ENCODE measurements at regions not wholly inside any gene's neighbourhood (a gene's known extent, or its start where the extent isn't known, plus 50 kb on each side); places are given as distances from the start of the nearest gene placed in this dataset.

DNA sequence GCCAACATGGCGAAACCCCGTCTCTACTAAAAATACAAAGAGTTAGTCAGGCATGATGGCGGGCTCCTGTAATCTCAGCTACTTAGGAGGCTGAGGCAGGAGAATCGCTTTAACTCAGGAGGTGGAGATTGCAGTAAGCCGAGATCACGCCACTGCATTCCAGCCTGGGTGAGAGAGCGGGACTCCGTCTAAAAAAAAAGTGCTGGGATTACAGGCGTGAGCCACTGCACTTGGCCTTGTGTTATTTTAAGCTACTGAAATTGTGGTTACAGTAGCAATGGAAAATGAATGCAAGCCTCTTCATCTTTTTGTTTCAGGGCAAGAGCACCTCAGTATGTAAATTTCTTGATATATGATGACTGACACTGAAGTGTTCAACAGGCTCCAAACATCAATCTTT, 106.4 kb upstream of the IMMP2L start:
- POLR2A ChIA-PET, result no interaction called here
- CTCF ChIA-PET, result no interaction called here
- RAD21 ChIA-PET (ENCODE audit: low non-redundant PET in 1 of 2, low total read pairs in 2 of 2, uncharacterized antibody in 2 of 2, unreplicated experiment in 2 of 2), result no interaction called here

More for the DNA sequence above, 106.4 kb upstream of the IMMP2L start:
- TF ChIP-seq ZFX (IDR thresholded peaks at IDR 0.05) (no peak), JUND (IDR thresholded peaks at IDR 0.05) (no peak), CEBPB (IDR thresholded peaks at IDR 0.05; ENCODE audit: low read depth) (no peak), EZH2 (IDR thresholded peaks at IDR 0.05) (no peak), EZH2phosphoT487 (IDR thresholded peaks at IDR 0.05; ENCODE audit: borderline replicate concordance) (no peak), CBX3 (IDR thresholded peaks at IDR 0.05; ENCODE audit: low read depth) (no peak), POLR2A (IDR thresholded peaks at IDR 0.05; ENCODE audit: borderline replicate concordance, extremely low read depth, insufficient read depth, insufficient read length) (no peak), FOSL1 (IDR thresholded peaks at IDR 0.05; ENCODE audit: low read depth) (no peak), RAD21 (IDR thresholded peaks at IDR 0.05; ENCODE audit: low read depth) (no peak), POLR2AphosphoS5 (IDR thresholded peaks at IDR 0.05; ENCODE audit: low read depth, low read length) (no peak), ELF1 (IDR thresholded peaks at IDR 0.05; ENCODE audit: borderline replicate concordance, low read depth) (no peak), YY1 (IDR thresholded peaks at IDR 0.05; ENCODE audit: extremely low read depth, insufficient replicate concordance, low read depth, low read length) (no peak), EGR1 (IDR thresholded peaks at IDR 0.05; ENCODE audit: low read depth) (no peak), ATF3 (IDR thresholded peaks at IDR 0.05) (no peak), TCF7L2 (IDR thresholded peaks at IDR 0.05; ENCODE audit: borderline replicate concordance, extremely low read depth, insufficient read depth, insufficient read length) (no peak)
- TF ChIP-seq, protein P1, sequence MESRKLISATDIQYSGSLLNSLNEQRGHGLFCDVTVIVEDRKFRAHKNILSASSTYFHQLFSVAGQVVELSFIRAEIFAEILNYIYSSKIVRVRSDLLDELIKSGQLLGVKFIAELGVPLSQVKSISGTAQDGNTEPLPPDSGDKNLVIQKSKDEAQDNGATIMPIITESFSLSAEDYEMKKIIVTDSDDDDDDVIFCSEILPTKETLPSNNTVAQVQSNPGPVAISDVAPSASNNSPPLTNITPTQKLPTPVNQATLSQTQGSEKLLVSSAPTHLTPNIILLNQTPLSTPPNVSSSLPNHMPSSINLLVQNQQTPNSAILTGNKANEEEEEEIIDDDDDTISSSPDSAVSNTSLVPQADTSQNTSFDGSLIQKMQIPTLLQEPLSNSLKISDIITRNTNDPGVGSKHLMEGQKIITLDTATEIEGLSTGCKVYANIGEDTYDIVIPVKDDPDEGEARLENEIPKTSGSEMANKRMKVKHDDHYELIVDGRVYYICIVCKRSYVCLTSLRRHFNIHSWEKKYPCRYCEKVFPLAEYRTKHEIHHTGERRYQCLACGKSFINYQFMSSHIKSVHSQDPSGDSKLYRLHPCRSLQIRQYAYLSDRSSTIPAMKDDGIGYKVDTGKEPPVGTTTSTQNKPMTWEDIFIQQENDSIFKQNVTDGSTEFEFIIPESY (IDR thresholded peaks at IDR 0.05; ENCODE audit: extremely low read depth, insufficient replicate concordance, low read length), result no peak
- TF ChIP-seq, protein P2, sequence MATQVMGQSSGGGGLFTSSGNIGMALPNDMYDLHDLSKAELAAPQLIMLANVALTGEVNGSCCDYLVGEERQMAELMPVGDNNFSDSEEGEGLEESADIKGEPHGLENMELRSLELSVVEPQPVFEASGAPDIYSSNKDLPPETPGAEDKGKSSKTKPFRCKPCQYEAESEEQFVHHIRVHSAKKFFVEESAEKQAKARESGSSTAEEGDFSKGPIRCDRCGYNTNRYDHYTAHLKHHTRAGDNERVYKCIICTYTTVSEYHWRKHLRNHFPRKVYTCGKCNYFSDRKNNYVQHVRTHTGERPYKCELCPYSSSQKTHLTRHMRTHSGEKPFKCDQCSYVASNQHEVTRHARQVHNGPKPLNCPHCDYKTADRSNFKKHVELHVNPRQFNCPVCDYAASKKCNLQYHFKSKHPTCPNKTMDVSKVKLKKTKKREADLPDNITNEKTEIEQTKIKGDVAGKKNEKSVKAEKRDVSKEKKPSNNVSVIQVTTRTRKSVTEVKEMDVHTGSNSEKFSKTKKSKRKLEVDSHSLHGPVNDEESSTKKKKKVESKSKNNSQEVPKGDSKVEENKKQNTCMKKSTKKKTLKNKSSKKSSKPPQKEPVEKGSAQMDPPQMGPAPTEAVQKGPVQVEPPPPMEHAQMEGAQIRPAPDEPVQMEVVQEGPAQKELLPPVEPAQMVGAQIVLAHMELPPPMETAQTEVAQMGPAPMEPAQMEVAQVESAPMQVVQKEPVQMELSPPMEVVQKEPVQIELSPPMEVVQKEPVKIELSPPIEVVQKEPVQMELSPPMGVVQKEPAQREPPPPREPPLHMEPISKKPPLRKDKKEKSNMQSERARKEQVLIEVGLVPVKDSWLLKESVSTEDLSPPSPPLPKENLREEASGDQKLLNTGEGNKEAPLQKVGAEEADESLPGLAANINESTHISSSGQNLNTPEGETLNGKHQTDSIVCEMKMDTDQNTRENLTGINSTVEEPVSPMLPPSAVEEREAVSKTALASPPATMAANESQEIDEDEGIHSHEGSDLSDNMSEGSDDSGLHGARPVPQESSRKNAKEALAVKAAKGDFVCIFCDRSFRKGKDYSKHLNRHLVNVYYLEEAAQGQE (IDR thresholded peaks at IDR 0.05; ENCODE audit: low read depth), result no peak
- Histone ChIP-seq H4K20me1 (ENCODE audit: insufficient read depth) (no peaks in the 10 kb centered on the region), H3K9me3 (ENCODE audit: control insufficient read depth in 1 of 2, insufficient read depth in 1 of 2, low read depth in 1 of 2, low read length in 2 of 2) (no peaks in the 10 kb centered on the region), H3K9me2 (ENCODE audit: insufficient read depth) (no peaks in the 10 kb centered on the region), H3K4me2 (ENCODE audit: low read length) (no peak overlapping the region), H3K9ac (ENCODE audit: low read length) (no peak overlapping the region), H3K4me1 (ENCODE audit: control insufficient read depth in 1 of 2, insufficient read depth in 2 of 2, low read length in 2 of 2) (no peaks in the 10 kb centered on the region), H3K36me3 (ENCODE audit: control insufficient read depth in 1 of 2, insufficient read depth in 2 of 2, low read length in 2 of 2) (no peaks in the 10 kb centered on the region), H3K27ac (ENCODE audit: low read depth, low read length) (no peak overlapping the region), H3K4me3 (replicated peaks in 1 of 2; ENCODE audit: low read depth in 1 of 2, low read length in 2 of 2) (no peak overlapping the region), H3K79me2 (ENCODE audit: insufficient read depth, low read length) (no peaks in the 10 kb centered on the region), H3K27me3 (ENCODE audit: insufficient read depth, low read length) (peaks cover 3% of the 10 kb centered on the region; the same call in 1 of the 2 replicates), H2AFZ (ENCODE audit: low read depth, low read length, poor library complexity, severe bottlenecking) (no peak overlapping the region)
- ATAC-seq (no peak), DNase-seq (ENCODE audit: low read depth, low spot score) (no peak)
- BruUV-seq (replicated peaks), result no TSS peak
- intact Hi-C loops (cut with micrococcal nuclease), result no loop called here
